ENCODE measurements at regions not wholly inside any gene's neighbourhood (a gene's known extent, or its start where the extent isn't known, plus 50 kb on each side); places are given as distances from the start of the nearest gene placed in this dataset.

- DNase-seq (ENCODE audit: low spot score in 2 of 2): no peak
- TF ChIP-seq POLR2A (IDR thresholded peaks at IDR 0.05): no peak
- TF ChIP-seq CTCF (IDR thresholded peaks at IDR 0.05): no peak
- intact Hi-C loops (cut with DNase I; ENCODE audit: low total_unique reads): no loop called here
- H3K4me3 ChIP-seq (ENCODE audit: low read depth, poor library complexity, severe bottlenecking): no peak overlapping the region
Observed at GRCh38 chr3:64827019-64827418, 139.2 kb upstream of the ADAMTS9 start.

- 89 to 93% methylated on average over 2 of the region's 2 CpGs for WGBS, 2 donors
- intact Hi-C loops (cut with DNase I; ENCODE audit: low total_unique reads): no loop called here
- no peak for DNase-seq (ENCODE audit: low spot score in 2 of 2)
- TF ChIP-seq POLR2A (IDR thresholded peaks at IDR 0.05) (no peak), CTCF (IDR thresholded peaks at IDR 0.05) (no peak)
- no peak overlapping the region for H3K4me3 ChIP-seq (ENCODE audit: low read depth, poor library complexity, severe bottlenecking)
Observed at GRCh38 chr3:64825404-64826120, 137.8 kb upstream of the ADAMTS9 start.

GRCh38 chr3:64824394-64824909 is 136.7 kb upstream of the ADAMTS9 start:
- TF ChIP-seq POLR2A (IDR thresholded peaks at IDR 0.05): no peak
- TF ChIP-seq CTCF (IDR thresholded peaks at IDR 0.05): no peak
- WGBS, 2 donors: 76 to 80% methylated on average over 4 of the region's 4 CpGs
- no peak for DNase-seq (ENCODE audit: low spot score in 2 of 2)
- no peak overlapping the region for H3K4me3 ChIP-seq (ENCODE audit: low read depth, poor library complexity, severe bottlenecking)
- intact Hi-C loops (cut with DNase I; ENCODE audit: low total_unique reads): no loop called here

- 81 to 89% methylated on average over 1 of the region's 1 CpG for WGBS, 2 donors
- no peak for DNase-seq (ENCODE audit: low spot score in 2 of 2)
Observed at GRCh38 chr3:64818196-64818595, 130.4 kb upstream of the ADAMTS9 start.

GRCh38 chr3:64816355-64816754 is 128.6 kb upstream of the ADAMTS9 start:
- intact Hi-C loops (cut with DNase I; ENCODE audit: low total_unique reads): no loop called here
- H3K4me3 ChIP-seq (ENCODE audit: low read depth, poor library complexity, severe bottlenecking): no peak overlapping the region
- no peak for DNase-seq (ENCODE audit: low spot score in 2 of 2)
- TF ChIP-seq POLR2A (IDR thresholded peaks at IDR 0.05) (no peak), CTCF (IDR thresholded peaks at IDR 0.05) (no peak)
- WGBS, 2 donors: 89 to 100% methylated on average over 1 of the region's 1 CpG

More at GRCh38 chr3:64818196-64818595, 130.4 kb upstream of the ADAMTS9 start:
- no peak for TF ChIP-seq CTCF (IDR thresholded peaks at IDR 0.05)
- no peak for TF ChIP-seq POLR2A (IDR thresholded peaks at IDR 0.05)
- intact Hi-C loops (cut with DNase I; ENCODE audit: low total_unique reads): no loop called here
- H3K4me3 ChIP-seq (ENCODE audit: low read depth, poor library complexity, severe bottlenecking): no peak overlapping the region

- TF ChIP-seq POLR2A (IDR thresholded peaks at IDR 0.05) (no peak), CTCF (IDR thresholded peaks at IDR 0.05) (no peak)
- DNase-seq (ENCODE audit: low spot score in 2 of 2): no peak
- WGBS, 2 donors: 72 to 80% methylated on average over 4 of the region's 4 CpGs
- no peak overlapping the region for H3K4me3 ChIP-seq (ENCODE audit: low read depth, poor library complexity, severe bottlenecking)
- intact Hi-C loops (cut with DNase I; ENCODE audit: low total_unique reads): no loop called here
Observed at GRCh38 chr3:64815789-64816188, 128.0 kb upstream of the ADAMTS9 start.
